PC-9 (cell line): ENCODE measurements at regions not wholly inside any gene's neighbourhood (a gene's known extent, or its start where the extent isn't known, plus 50 kb on each side); places are given as distances from the start of the nearest gene placed in this dataset.

ENCODE experiments used
- BruUV-seq: library from RNA; stranded (reverse); fragments of 400-500 nt; replicated peaks from 2 replicates; lab custom pipeline; 2021; lab: Mats Ljungman, UMichigan
- CTCF ChIA-PET: fragments of 300-600 bp; sonication (Branson Sonifier 250); formaldehyde crosslinking; loops from one replicate; lab custom pipeline; 2022; ENCODE audit warnings: antibody characterized with exemption; lab: Charles Lee
- POLR2A ChIA-PET: fragments of 300-600 bp; sonication (Branson Sonifier 250); formaldehyde crosslinking; loops from one replicate; lab custom pipeline; 2022; ENCODE audit warnings: antibody characterized with exemption; ENCODE audit not compliant: unreplicated experiment; lab: Charles Lee
- DNase-seq, 2 experiments: peaks; one replicate each; pipeline versions ENCODE4 v3.0.0 to v3.0.0-alpha.2; 2015 to 2022; ENCODE audit warnings: mixed read lengths in 1 of 2
- H2AFZ ChIP-seq: fragments of 200-600 bp; sonication (generic); 2 replicates; pipeline ENCODE4 v1.8.1; 2017; ENCODE audit warnings: antibody characterized with exemption
- H3F3A ChIP-seq: fragments of 200-600 bp; sonication (generic); 2 replicates; pipeline ENCODE4 v1.8.1; 2017; ENCODE audit warnings: antibody characterized with exemption, mild to moderate bottlenecking, low read depth; ENCODE audit not compliant: insufficient read depth
- H3K27ac ChIP-seq: fragments of 200-600 bp; sonication (generic); 2 replicates; pipeline ENCODE4 v1.6.1; 2016; ENCODE audit warnings: mixed run types
- H3K27me3 ChIP-seq: fragments of 200-600 bp; sonication (generic); 2 replicates; pipeline ENCODE4 v1.6.1; 2016; ENCODE audit warnings: low read depth, mixed run types; ENCODE audit not compliant: insufficient read depth
- H3K36me3 ChIP-seq: fragments of 200-600 bp; sonication (generic); 2 replicates; pipeline ENCODE4 v1.6.1; 2016; ENCODE audit warnings: low read depth, mixed run types
- H3K4me1 ChIP-seq: fragments of 200-600 bp; sonication (generic); replicated peaks from 2 replicates; pipeline ENCODE4 v1.6.1; 2016; ENCODE audit warnings: mixed run types; ENCODE audit not compliant: insufficient read depth
- H3K4me2 ChIP-seq: fragments of 200-600 bp; sonication (generic); 2 replicates; pipeline ENCODE4 v1.6.1; 2017; ENCODE audit warnings: mixed run types
- H3K4me3 ChIP-seq: fragments of 200-600 bp; sonication (generic); 2 replicates; pipeline ENCODE4 v1.6.1; 2016; ENCODE audit warnings: mixed run types
- H3K79me2 ChIP-seq: fragments of 200-600 bp; sonication (generic); 2 replicates; pipeline ENCODE4 v1.6.1; 2017; ENCODE audit warnings: low read depth, mixed run types
- H3K9me2 ChIP-seq: fragments of 200-600 bp; sonication (generic); 2 replicates; pipeline ENCODE4 v1.8.1; 2017; ENCODE audit warnings: mild to moderate bottlenecking; ENCODE audit not compliant: insufficient read depth
- H3K9me3 ChIP-seq: fragments of 200-600 bp; sonication (generic); 2 replicates; pipeline ENCODE4 v1.8.1; 2016; ENCODE audit warnings: low read depth; ENCODE audit not compliant: insufficient read depth
- H4K20me1 ChIP-seq: fragments of 200-600 bp; sonication (generic); 2 replicates; pipeline ENCODE4 v1.8.1; 2017; ENCODE audit not compliant: insufficient read depth
- EZH2 ChIP-seq: fragments of 200-600 bp; sonication (generic); IDR thresholded peaks from 2 replicates; pipeline ENCODE4 v1.8.0; 2017; ENCODE audit warnings: antibody characterized with exemption, low read depth
- intact Hi-C: fragments of 100-400 bp; cut with micrococcal nuclease; formaldehyde crosslinking; loops from one replicate; pipeline ENCODE4 v1.10.0; 2022; ENCODE audit not compliant: unreplicated experiment
- TF ChIP-seq, protein P1 (sequence below): fragments of 200-600 bp; sonication (generic); conservative IDR thresholded peaks from 2 replicates; pipeline ENCODE4 v1.6.1; 2017; ENCODE audit warnings: mixed run types, antibody characterized with exemption, mild to moderate bottlenecking, moderate library complexity

DNA sequence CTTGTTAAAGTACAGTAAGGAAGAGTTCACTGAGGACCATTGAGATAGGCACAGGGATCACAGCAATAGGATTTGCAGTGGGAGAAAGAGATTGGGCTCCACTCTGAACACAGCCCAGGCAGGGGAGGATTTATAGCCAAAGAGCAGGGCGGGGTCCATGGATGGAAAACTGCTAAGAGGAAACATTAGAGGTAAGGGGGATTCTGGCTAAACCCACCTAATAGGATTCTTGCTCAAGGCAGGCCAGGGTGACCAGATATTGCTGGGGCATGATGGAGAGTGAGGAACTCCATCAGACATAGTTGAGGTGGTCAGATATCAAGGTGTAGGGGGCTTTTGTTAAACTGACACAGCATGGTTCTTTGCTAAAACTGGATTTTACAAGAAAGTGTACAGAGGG is 372.8 kb downstream of the NPHP4 start:
- no peak for TF ChIP-seq EZH2
- TF ChIP-seq, protein P1, sequence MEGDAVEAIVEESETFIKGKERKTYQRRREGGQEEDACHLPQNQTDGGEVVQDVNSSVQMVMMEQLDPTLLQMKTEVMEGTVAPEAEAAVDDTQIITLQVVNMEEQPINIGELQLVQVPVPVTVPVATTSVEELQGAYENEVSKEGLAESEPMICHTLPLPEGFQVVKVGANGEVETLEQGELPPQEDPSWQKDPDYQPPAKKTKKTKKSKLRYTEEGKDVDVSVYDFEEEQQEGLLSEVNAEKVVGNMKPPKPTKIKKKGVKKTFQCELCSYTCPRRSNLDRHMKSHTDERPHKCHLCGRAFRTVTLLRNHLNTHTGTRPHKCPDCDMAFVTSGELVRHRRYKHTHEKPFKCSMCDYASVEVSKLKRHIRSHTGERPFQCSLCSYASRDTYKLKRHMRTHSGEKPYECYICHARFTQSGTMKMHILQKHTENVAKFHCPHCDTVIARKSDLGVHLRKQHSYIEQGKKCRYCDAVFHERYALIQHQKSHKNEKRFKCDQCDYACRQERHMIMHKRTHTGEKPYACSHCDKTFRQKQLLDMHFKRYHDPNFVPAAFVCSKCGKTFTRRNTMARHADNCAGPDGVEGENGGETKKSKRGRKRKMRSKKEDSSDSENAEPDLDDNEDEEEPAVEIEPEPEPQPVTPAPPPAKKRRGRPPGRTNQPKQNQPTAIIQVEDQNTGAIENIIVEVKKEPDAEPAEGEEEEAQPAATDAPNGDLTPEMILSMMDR = no peak
- no peak overlapping the region for H3K4me3 ChIP-seq
- H4K20me1 ChIP-seq = no peaks in the 10 kb centered on the region
- no peaks in the 10 kb centered on the region for H3K79me2 ChIP-seq
- no TSS peak for BruUV-seq
- no peaks in the 10 kb centered on the region for H3F3A ChIP-seq
- no peak overlapping the region for H3K4me2 ChIP-seq
- POLR2A ChIA-PET = no interaction called here
- H3K27ac ChIP-seq = no peak overlapping the region
- no peaks in the 10 kb centered on the region for H3K36me3 ChIP-seq
- H2AFZ ChIP-seq = no peak overlapping the region
- intact Hi-C loops = no loop called here
- CTCF ChIA-PET = no interaction called here
- no peaks in the 10 kb centered on the region for H3K4me1 ChIP-seq
- DNase-seq = no peak
- peaks cover 3% of the 10 kb centered on the region; the same call in 1 of the 2 replicates for H3K27me3 ChIP-seq
- no peaks in the 10 kb centered on the region for H3K9me2 ChIP-seq
- H3K9me3 ChIP-seq = no peaks in the 10 kb centered on the region

DNA sequence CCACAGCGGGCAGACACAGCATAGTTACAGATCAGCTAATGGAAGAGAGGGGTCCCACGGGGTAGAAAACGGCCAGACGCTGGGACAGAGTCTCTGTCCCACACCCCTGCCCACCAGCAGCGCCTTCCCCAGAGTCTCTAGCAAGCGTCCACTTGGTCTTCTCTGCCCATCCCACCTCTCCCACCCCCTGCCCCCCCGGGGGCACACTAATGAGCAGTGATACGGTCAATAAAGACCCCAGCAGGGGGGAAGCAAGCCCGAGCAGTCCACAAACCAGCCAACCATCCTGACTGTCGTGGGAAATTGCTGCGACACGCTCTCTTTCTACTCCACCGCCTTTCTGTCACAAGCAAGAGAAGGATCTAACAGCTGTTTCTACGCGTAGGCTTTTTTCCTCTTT is 374.7 kb downstream of the NPHP4 start:
- Histone ChIP-seq H3K9me2 (no peaks in the 10 kb centered on the region), H3K79me2 (no peaks in the 10 kb centered on the region), H3K4me3 (no peak overlapping the region), H3F3A (peaks cover 2% of the 10 kb centered on the region; the same call in 1 of the 2 replicates), H4K20me1 (no peaks in the 10 kb centered on the region), H2AFZ (no peak overlapping the region), H3K4me1 (peaks cover 3% of the 10 kb centered on the region; the same call in 1 of the 2 replicates), H3K27ac (no peak overlapping the region), H3K27me3 (peaks cover 3% of the 10 kb centered on the region; the same call in 1 of the 2 replicates), H3K36me3 (no peaks in the 10 kb centered on the region), H3K4me2 (no peak overlapping the region), H3K9me3 (no peaks in the 10 kb centered on the region)
- TF ChIP-seq, protein P1 = no peak
- no peak for TF ChIP-seq EZH2
- CTCF ChIA-PET = no interaction called here
- DNase-seq = no peak
- intact Hi-C loops = no loop called here
- no TSS peak for BruUV-seq
- POLR2A ChIA-PET = no interaction called here

DNA sequence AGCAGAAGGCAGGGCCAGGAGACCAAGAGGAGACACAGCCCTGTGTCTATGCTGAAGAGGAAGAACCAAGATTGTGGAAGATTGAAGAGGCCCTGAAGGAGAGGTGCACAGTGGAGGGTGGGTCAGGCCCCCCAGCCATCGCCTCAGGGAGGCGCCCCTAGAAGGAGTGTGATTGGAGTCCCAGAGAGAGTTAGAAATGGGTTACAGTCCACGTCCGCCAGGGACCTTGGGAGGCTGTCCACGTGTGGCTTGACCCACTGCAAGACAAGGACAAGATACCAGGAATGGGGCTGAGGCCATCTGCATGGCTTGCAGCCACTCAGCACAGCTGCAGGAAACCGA is 375.1 kb downstream of the NPHP4 start:
- no peak for DNase-seq
- ChIA-PET CTCF (no interaction called here), POLR2A (no interaction called here)

More for the DNA sequence above, 375.1 kb downstream of the NPHP4 start:
- peaks cover 4% of the 10 kb centered on the region; the same call in 1 of the 2 replicates for H3F3A ChIP-seq
- H3K4me1 ChIP-seq = peaks cover 7% of the 10 kb centered on the region
- no peaks in the 10 kb centered on the region for H4K20me1 ChIP-seq
- H3K27ac ChIP-seq = no peak overlapping the region
- no peak overlapping the region for H3K4me2 ChIP-seq
- H3K4me3 ChIP-seq = no peak overlapping the region
- no peak overlapping the region for H2AFZ ChIP-seq
- intact Hi-C loops = no loop called here
- H3K27me3 ChIP-seq = peaks cover 3% of the 10 kb centered on the region; the same call in 1 of the 2 replicates
- TF ChIP-seq, protein P1 = no peak
- no peak for TF ChIP-seq EZH2
- no peaks in the 10 kb centered on the region for H3K9me3 ChIP-seq
- H3K36me3 ChIP-seq = no peaks in the 10 kb centered on the region
- no peaks in the 10 kb centered on the region for H3K79me2 ChIP-seq
- no TSS peak for BruUV-seq
- no peaks in the 10 kb centered on the region for H3K9me2 ChIP-seq
